ENCODE measurements at regions not wholly inside any gene's neighbourhood (a gene's known extent, or its start where the extent isn't known, plus 50 kb on each side); places are given as distances from the start of the nearest gene placed in this dataset.
"Not testable (repeated sequence)": the region's sequence is repeated elsewhere in the genome, so short reads cannot be mapped to it uniquely, and the experiment has no call there.

DNA sequence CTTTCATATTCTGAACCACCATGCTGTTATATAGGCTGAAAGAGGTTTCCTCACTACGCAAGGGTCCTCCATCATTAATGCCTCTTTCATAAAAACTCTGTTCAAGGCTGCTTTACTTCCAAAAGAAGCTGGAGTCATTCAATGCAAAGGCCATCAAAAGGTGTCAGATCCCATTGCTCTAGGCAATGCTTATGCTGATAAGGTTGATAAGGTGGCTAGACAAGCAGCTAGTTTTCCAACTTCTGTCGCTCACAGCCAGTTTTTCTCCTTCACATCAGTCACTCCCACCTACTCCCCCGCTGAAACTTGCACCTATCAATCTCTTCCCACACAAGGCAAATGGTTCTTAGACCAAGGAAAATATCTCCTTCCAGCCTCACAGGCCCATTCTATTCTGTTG is 676.2 kb downstream of the TLE1 start:
- H3K36me3 ChIP-seq (ENCODE audit: insufficient read depth, low read length); H2AFZ ChIP-seq (ENCODE audit: low read length); H3K4me1 ChIP-seq (ENCODE audit: low read length); H3K9me3 ChIP-seq (ENCODE audit: low read length); H4K20me1 ChIP-seq (ENCODE audit: insufficient read depth, low read depth, low read length); H3K9me2 ChIP-seq (replicated peaks; ENCODE audit: insufficient read depth, low read length); H3K27ac ChIP-seq (ENCODE audit: low read length); H3K27me3 ChIP-seq (ENCODE audit: low read length); H3K4me3 ChIP-seq (ENCODE audit: low read length); H3K9ac ChIP-seq (ENCODE audit: low read length); H3K79me2 ChIP-seq (ENCODE audit: low read length); H3K4me2 ChIP-seq (ENCODE audit: low read depth, low read length, poor library complexity, severe bottlenecking); DNase-seq: not testable (repeated sequence)

DNA sequence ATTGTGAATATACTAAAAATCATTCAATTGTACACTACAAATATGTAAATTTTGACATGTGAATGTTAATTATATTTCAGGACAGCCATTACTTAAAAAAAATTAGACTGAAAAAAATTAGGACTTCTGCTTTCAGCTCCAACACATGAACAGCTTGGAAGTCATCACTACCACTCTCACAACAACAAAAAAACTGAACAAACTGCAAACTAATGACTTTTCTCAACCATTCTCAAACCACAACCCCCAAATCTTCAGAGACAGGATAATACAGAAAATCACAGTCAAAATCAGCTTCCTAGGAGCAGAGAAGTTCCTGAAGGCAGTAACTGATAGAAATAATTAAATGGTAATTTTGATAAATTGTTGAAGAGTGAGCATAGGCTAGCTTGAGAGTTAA is 686.4 kb downstream of the TLE1 start:
- no peak for DNase-seq

DNA sequence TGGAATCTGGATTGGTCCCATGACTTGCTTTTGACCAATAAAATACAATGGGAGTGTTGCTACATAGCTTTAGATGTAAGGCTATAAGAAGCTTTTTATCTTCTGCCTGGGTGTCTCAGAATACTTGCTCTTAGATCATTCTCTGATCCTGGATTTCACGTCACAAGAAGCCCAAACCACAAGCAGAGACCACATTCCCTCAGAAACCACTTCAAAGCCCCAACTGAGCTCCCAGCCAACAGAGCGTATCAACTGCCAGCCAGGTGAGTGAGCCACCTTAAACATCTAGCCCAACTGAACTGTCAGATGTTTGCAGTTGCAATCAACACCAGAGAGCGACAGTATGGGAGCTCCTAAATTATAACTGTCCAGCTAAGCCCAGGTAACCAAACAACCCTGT is 687.1 kb downstream of the TLE1 start:
- Histone ChIP-seq H2AFZ (ENCODE audit: low read length) (no peak overlapping the region), H3K4me3 (ENCODE audit: low read length) (no peak overlapping the region), H3K9ac (ENCODE audit: low read length) (no peak overlapping the region), H3K9me2 (replicated peaks; ENCODE audit: insufficient read depth, low read length) (no peaks in the 10 kb centered on the region), H3K4me2 (ENCODE audit: low read depth, low read length, poor library complexity, severe bottlenecking) (no peak overlapping the region), H3K36me3 (ENCODE audit: insufficient read depth, low read length) (no peaks in the 10 kb centered on the region), H4K20me1 (ENCODE audit: insufficient read depth, low read depth, low read length) (no peaks in the 10 kb centered on the region), H3K27ac (ENCODE audit: low read length) (no peak overlapping the region), H3K79me2 (ENCODE audit: low read length) (no peaks in the 10 kb centered on the region), H3K27me3 (ENCODE audit: low read length) (no peaks in the 10 kb centered on the region), H3K9me3 (ENCODE audit: low read length) (peaks cover 19% of the 10 kb centered on the region), H3K4me1 (ENCODE audit: low read length) (no peaks in the 10 kb centered on the region)
- no peak for DNase-seq

More for the DNA sequence above, 686.4 kb downstream of the TLE1 start:
- H4K20me1 ChIP-seq (ENCODE audit: insufficient read depth, low read depth, low read length): no peaks in the 10 kb centered on the region
- H3K27ac ChIP-seq (ENCODE audit: low read length): no peak overlapping the region
- no peak overlapping the region for H3K4me2 ChIP-seq (ENCODE audit: low read depth, low read length, poor library complexity, severe bottlenecking)
- H3K79me2 ChIP-seq (ENCODE audit: low read length): no peaks in the 10 kb centered on the region
- H3K4me3 ChIP-seq (ENCODE audit: low read length): no peak overlapping the region
- no peaks in the 10 kb centered on the region for H3K36me3 ChIP-seq (ENCODE audit: insufficient read depth, low read length)
- H3K27me3 ChIP-seq (ENCODE audit: low read length): no peaks in the 10 kb centered on the region
- H3K4me1 ChIP-seq (ENCODE audit: low read length): no peaks in the 10 kb centered on the region
- no peak overlapping the region for H3K9ac ChIP-seq (ENCODE audit: low read length)
- no peaks in the 10 kb centered on the region for H3K9me2 ChIP-seq (replicated peaks; ENCODE audit: insufficient read depth, low read length)
- H2AFZ ChIP-seq (ENCODE audit: low read length): no peak overlapping the region
- peaks cover 19% of the 10 kb centered on the region for H3K9me3 ChIP-seq (ENCODE audit: low read length)

DNA sequence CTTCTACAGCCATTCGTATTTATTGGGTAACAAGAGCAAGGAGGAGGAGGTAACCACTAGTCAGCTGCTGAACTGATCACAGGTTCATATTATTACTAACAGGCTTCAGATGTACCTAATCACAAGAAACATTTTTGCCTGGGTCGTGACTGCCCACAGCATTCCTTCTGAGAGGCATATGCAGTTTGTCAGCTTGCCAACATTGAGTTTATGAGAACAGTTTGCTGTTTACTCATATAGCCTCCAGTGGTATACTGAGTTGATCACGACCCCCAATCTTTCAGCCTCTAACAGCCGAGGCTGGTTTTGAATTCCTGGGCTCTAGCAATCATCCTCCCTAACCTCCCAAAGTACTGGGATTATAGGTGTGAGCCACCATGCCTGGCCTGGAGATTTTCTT is 693.6 kb downstream of the TLE1 start:
- H3K4me3 ChIP-seq (ENCODE audit: low read length): no peak overlapping the region
- no peak for DNase-seq
- H3K79me2 ChIP-seq (ENCODE audit: low read length): no peaks in the 10 kb centered on the region
- no peak overlapping the region for H3K4me2 ChIP-seq (ENCODE audit: low read depth, low read length, poor library complexity, severe bottlenecking)
- H4K20me1 ChIP-seq (ENCODE audit: insufficient read depth, low read depth, low read length): no peaks in the 10 kb centered on the region
- no peak overlapping the region for H3K27ac ChIP-seq (ENCODE audit: low read length)
- no peaks in the 10 kb centered on the region for H3K27me3 ChIP-seq (ENCODE audit: low read length)
- no peaks in the 10 kb centered on the region for H3K36me3 ChIP-seq (ENCODE audit: insufficient read depth, low read length)
- no peak overlapping the region for H2AFZ ChIP-seq (ENCODE audit: low read length)
- H3K9ac ChIP-seq (ENCODE audit: low read length): no peak overlapping the region
- peaks cover 20% of the 10 kb centered on the region for H3K9me3 ChIP-seq (ENCODE audit: low read length)
- no peaks in the 10 kb centered on the region for H3K4me1 ChIP-seq (ENCODE audit: low read length)
- H3K9me2 ChIP-seq (replicated peaks; ENCODE audit: insufficient read depth, low read length): no peaks in the 10 kb centered on the region

DNA sequence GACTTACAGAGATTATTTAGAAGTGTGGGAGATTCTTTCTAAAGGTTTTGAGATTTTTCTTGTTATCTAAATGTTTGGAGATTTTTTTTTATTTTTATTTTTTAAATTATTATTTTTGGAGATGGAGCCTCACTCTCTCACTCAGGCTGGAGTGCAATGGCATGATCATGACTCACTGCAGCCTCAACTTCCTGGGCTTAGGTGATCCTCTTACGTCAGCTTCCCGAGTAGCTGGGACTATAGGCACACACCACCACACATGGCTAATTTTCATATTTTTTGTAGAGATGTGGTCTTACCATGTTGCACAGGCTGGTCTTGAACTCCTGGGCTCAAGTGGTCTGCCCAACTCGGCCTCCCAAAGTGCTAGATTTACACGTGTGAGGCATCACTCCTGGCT is 694.5 kb downstream of the TLE1 start:
- H2AFZ ChIP-seq (ENCODE audit: low read length): no peak overlapping the region
- no peak for DNase-seq
- H3K9me2 ChIP-seq (replicated peaks; ENCODE audit: insufficient read depth, low read length): no peaks in the 10 kb centered on the region
- H3K4me1 ChIP-seq (ENCODE audit: low read length): no peaks in the 10 kb centered on the region
- H4K20me1 ChIP-seq (ENCODE audit: insufficient read depth, low read depth, low read length): no peaks in the 10 kb centered on the region
- no peaks in the 10 kb centered on the region for H3K79me2 ChIP-seq (ENCODE audit: low read length)
- peaks cover 15% of the 10 kb centered on the region for H3K9me3 ChIP-seq (ENCODE audit: low read length)
- no peak overlapping the region for H3K4me3 ChIP-seq (ENCODE audit: low read length)
- no peak overlapping the region for H3K9ac ChIP-seq (ENCODE audit: low read length)
- H3K27me3 ChIP-seq (ENCODE audit: low read length): no peaks in the 10 kb centered on the region
- no peak overlapping the region for H3K4me2 ChIP-seq (ENCODE audit: low read depth, low read length, poor library complexity, severe bottlenecking)
- no peak overlapping the region for H3K27ac ChIP-seq (ENCODE audit: low read length)
- H3K36me3 ChIP-seq (ENCODE audit: insufficient read depth, low read length): no peaks in the 10 kb centered on the region

DNA sequence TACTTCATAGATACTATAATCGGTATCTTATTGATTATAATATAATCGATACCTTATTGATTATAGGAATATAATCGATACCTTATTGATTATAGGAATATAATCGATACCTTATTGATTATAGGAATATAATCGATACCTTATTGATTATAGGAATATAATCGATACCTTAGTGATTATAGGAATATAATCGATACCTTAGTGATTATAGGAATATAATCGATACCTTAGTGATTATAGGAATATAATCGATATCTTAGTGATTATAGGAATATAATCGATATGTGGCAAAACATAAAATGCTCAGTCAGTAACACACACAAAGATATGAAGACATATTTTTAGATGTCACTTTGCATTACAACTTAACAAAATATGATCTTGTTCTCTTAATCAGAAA is 703.8 kb downstream of the TLE1 start:
- not testable (repeated sequence) for H3K79me2 ChIP-seq (ENCODE audit: low read length); H4K20me1 ChIP-seq (ENCODE audit: insufficient read depth, low read depth, low read length); H3K27me3 ChIP-seq (ENCODE audit: low read length); H3K9ac ChIP-seq (ENCODE audit: low read length); H3K27ac ChIP-seq (ENCODE audit: low read length); H2AFZ ChIP-seq (ENCODE audit: low read length); H3K4me1 ChIP-seq (ENCODE audit: low read length); DNase-seq; H3K4me2 ChIP-seq (ENCODE audit: low read depth, low read length, poor library complexity, severe bottlenecking); H3K4me3 ChIP-seq (ENCODE audit: low read length); H3K36me3 ChIP-seq (ENCODE audit: insufficient read depth, low read length); H3K9me2 ChIP-seq (replicated peaks; ENCODE audit: insufficient read depth, low read length)
- peaks cover 15% of the 10 kb centered on the region for H3K9me3 ChIP-seq (ENCODE audit: low read length)

DNA sequence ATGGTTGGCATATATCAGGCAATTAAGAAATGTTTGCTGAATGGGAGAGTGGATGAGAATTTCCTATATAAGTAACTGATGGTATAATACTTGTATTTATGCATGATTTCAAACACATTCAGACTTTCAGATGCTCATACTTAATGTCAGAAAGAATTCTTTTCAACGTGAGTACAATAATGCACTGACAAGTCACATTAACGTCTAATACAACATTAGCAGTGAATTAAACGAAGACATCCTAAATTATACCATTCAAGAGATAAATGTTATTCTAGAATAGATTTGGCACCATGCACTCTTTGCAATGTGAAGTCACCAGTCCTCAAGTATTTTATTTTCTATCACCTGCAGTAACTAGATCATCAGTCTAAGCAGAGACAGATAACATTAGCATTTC is 712.9 kb downstream of the TLE1 start:
- H4K20me1 ChIP-seq (ENCODE audit: insufficient read depth, low read depth, low read length): no peaks in the 10 kb centered on the region
- H3K4me1 ChIP-seq (ENCODE audit: low read length): no peaks in the 10 kb centered on the region

DNA sequence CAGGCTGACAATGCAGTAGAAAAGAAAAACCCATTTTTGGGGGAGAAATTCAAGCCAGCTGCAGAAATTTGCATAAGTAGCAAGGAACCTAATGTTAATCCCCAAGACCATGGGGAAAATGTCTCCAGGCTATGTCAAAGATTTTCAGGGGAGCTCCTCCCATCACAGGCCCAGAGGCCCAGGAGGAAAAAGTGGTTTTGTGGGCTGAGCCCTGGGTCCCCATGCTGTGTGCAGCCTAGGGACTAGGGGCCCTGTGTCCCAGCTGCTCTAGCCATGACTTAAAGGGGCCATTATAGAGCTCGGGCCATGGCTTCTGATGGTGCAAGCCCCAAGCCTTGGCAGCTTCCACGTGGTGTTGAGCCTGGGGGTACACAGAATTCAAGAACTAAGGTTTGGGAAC is 719.0 kb downstream of the TLE1 start:
- H3K79me2 ChIP-seq (ENCODE audit: low read length); H3K9ac ChIP-seq (ENCODE audit: low read length); H4K20me1 ChIP-seq (ENCODE audit: insufficient read depth, low read depth, low read length); H2AFZ ChIP-seq (ENCODE audit: low read length); H3K27ac ChIP-seq (ENCODE audit: low read length); H3K4me1 ChIP-seq (ENCODE audit: low read length); H3K36me3 ChIP-seq (ENCODE audit: insufficient read depth, low read length); H3K4me3 ChIP-seq (ENCODE audit: low read length); H3K27me3 ChIP-seq (ENCODE audit: low read length); DNase-seq; H3K9me2 ChIP-seq (replicated peaks; ENCODE audit: insufficient read depth, low read length); H3K4me2 ChIP-seq (ENCODE audit: low read depth, low read length, poor library complexity, severe bottlenecking): not testable (repeated sequence)
- H3K9me3 ChIP-seq (ENCODE audit: low read length): peaks cover 23% of the 10 kb centered on the region

More for the DNA sequence above, 712.9 kb downstream of the TLE1 start:
- Histone ChIP-seq H3K79me2 (ENCODE audit: low read length) (no peaks in the 10 kb centered on the region), H3K4me3 (ENCODE audit: low read length) (no peak overlapping the region), H3K4me2 (ENCODE audit: low read depth, low read length, poor library complexity, severe bottlenecking) (no peak overlapping the region), H3K36me3 (ENCODE audit: insufficient read depth, low read length) (no peaks in the 10 kb centered on the region), H3K9me2 (replicated peaks; ENCODE audit: insufficient read depth, low read length) (no peaks in the 10 kb centered on the region), H3K27ac (ENCODE audit: low read length) (no peak overlapping the region), H3K9me3 (ENCODE audit: low read length) (peaks cover 27% of the 10 kb centered on the region), H3K27me3 (ENCODE audit: low read length) (no peaks in the 10 kb centered on the region), H3K9ac (ENCODE audit: low read length) (no peak overlapping the region), H2AFZ (ENCODE audit: low read length) (no peak overlapping the region)
- DNase-seq: no peak

DNA sequence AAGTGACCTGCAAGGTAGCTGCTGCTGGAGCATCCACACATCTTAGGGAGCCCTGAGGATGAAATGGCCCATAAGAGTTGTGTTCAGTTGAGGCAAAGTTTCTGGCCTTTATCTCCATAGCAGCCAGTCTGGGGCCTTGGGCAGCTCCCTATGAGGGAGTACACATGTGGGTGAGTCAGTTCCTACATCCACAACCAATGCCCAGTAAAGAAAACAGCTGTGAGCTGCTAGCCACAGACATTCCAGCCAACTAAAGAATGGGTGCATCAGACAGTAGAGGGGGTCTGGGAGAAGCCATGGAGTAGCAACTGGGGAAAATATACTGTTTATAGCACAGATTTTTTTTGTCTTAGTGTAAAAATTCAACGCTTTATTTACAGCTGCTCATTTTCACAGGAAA is 720.7 kb downstream of the TLE1 start:
- Histone ChIP-seq H3K4me1 (ENCODE audit: low read length) (no peaks in the 10 kb centered on the region), H3K36me3 (ENCODE audit: insufficient read depth, low read length) (no peaks in the 10 kb centered on the region)
- no peak for DNase-seq

More for the DNA sequence above, 720.7 kb downstream of the TLE1 start:
- Histone ChIP-seq H3K9me3 (ENCODE audit: low read length) (peaks cover 23% of the 10 kb centered on the region), H3K9me2 (replicated peaks; ENCODE audit: insufficient read depth, low read length) (0 out of 2 replicates have a peak, but pooled peaks cover 2% of the 10 kb centered on the region), H3K27me3 (ENCODE audit: low read length) (no peaks in the 10 kb centered on the region), H3K79me2 (ENCODE audit: low read length) (no peaks in the 10 kb centered on the region), H3K27ac (ENCODE audit: low read length) (no peak overlapping the region), H3K4me2 (ENCODE audit: low read depth, low read length, poor library complexity, severe bottlenecking) (no peak overlapping the region), H4K20me1 (ENCODE audit: insufficient read depth, low read depth, low read length) (no peaks in the 10 kb centered on the region), H2AFZ (ENCODE audit: low read length) (no peak overlapping the region), H3K9ac (ENCODE audit: low read length) (no peak overlapping the region), H3K4me3 (ENCODE audit: low read length) (no peak overlapping the region)

All from Karpas-422 (cell line).